K562 (cell line): ENCODE measurements at regions not wholly inside any gene's neighbourhood (a gene's known extent, or its start where the extent isn't known, plus 50 kb on each side); places are given as distances from the start of the nearest gene placed in this dataset.
A peak's percentile ranks its signal among the peaks of the same experiment; 100 is the strongest.

Source experiments
- ATAC-seq: fragments of 200-7000 bp; cut with Tn5 transposase; 3 replicates; pipeline ENCODE4 v1.9.1; 2020; ENCODE audit warnings: moderate library complexity
- BruUV-seq: library from RNA; stranded (reverse); fragments of 400-500 nt; replicated peaks from 2 replicates; lab custom pipeline; 2021; lab: Mats Ljungman, UMichigan
- CTCF ChIA-PET: fragments of 300-600 bp; formaldehyde crosslinking; extraction: SDS; loops from one replicate; lab custom pipeline; 2021; ENCODE audit warnings: low intra/inter-chr PET ratio; lab: Yijun Ruan, JAX
- POLR2A ChIA-PET: fragments of 300-600, 350-650 bp; sonication (Branson Sonifier 250); formaldehyde crosslinking; extraction: SDS; loops from one replicate; lab custom pipeline; 2021; ENCODE audit warnings: antibody characterized with exemption, inconsistent platforms; lab: Yijun Ruan, JAX
- DNase-seq, 4 experiments: peaks; one replicate each; pipeline versions ENCODE4 v3.0.0 to v3.0.0-alpha.2; 2011 to 2018; ENCODE audit warnings: low spot score in 3 of 4, mixed read lengths in 3 of 4; ENCODE audit errors: extremely low read depth in 1 of 4
- FAIRE-seq: peaks from 2 replicates; lab custom pipeline; 2011; peaks lifted over from hg19 to GRCh38; lab: Jason Lieb, UNC
- H2AFZ ChIP-seq: 2 replicates; pipeline ENCODE4 v1.6.0; 2011; ENCODE audit warnings: low read depth, low read length, control low read depth, inconsistent platforms
- H3K27ac ChIP-seq: fragments of 200-600 bp; 3 replicates; pipeline ENCODE4 v1.8.0; 2011; ENCODE audit warnings: low read depth, mild to moderate bottlenecking, control low read depth, inconsistent platforms, low read length, moderate library complexity, mixed read lengths; ENCODE audit errors: extremely low read depth
- H3K27me3 ChIP-seq, 2 experiments: fragments of 300-600 bp in 1 of 2; 2 replicates in 1 of 2; 3 replicates in 1 of 2; pipeline versions ENCODE4 v1.6.0 to v1.8.0; 2011; ENCODE audit warnings: inconsistent platforms in 2 of 2, low read length in 2 of 2, mild to moderate bottlenecking in 1 of 2, mixed read lengths in 1 of 2, moderate library complexity in 1 of 2; ENCODE audit not compliant: control insufficient read depth in 2 of 2, insufficient read depth in 2 of 2
- H3K36me3 ChIP-seq: fragments of 300-600 bp; 3 replicates; pipeline ENCODE4 v1.8.0; 2011; ENCODE audit warnings: mild to moderate bottlenecking, low read length, inconsistent platforms; ENCODE audit not compliant: control insufficient read depth, insufficient read depth
- H3K4me1 ChIP-seq, 2 experiments: fragments of 200-600 bp in 1 of 2; replicated peaks in 1 of 2; 2 replicates in 1 of 2; 3 replicates in 1 of 2; pipeline versions ENCODE4 v1.5.1 to v1.8.0; 2011; ENCODE audit warnings: inconsistent platforms in 2 of 2, low read length in 2 of 2, mild to moderate bottlenecking in 1 of 2, mixed read lengths in 1 of 2, moderate library complexity in 1 of 2; ENCODE audit not compliant: control insufficient read depth in 2 of 2, insufficient read depth in 2 of 2
- H3K4me2 ChIP-seq: 2 replicates; pipeline ENCODE4 v1.6.1; 2011; ENCODE audit warnings: low read length, control low read depth, inconsistent platforms, mixed read lengths; ENCODE audit not compliant: insufficient read depth
- H3K4me3 ChIP-seq: fragments of 200-600 bp; sonication (generic), shearing (Covaris generic); 2 replicates; pipeline ENCODE4 v1.5.1; 2016; ENCODE audit warnings: control low read depth, inconsistent platforms
- H3K79me2 ChIP-seq: fragments of 200-600 bp; 3 replicates; pipeline ENCODE4 v1.8.0; 2011; ENCODE audit warnings: low read length, inconsistent platforms; ENCODE audit not compliant: control insufficient read depth, insufficient read depth
- H3K9ac ChIP-seq, 2 experiments: 2 replicates each; pipeline versions ENCODE4 v1.6.0 to v1.6.1; 2011; ENCODE audit warnings: low read depth in 2 of 2, low read length in 2 of 2, control low read depth in 1 of 2, inconsistent platforms in 1 of 2, mild to moderate bottlenecking in 1 of 2, mixed read lengths in 1 of 2; ENCODE audit not compliant: insufficient read depth in 1 of 2
- H3K9me1 ChIP-seq: one replicate; pipeline ENCODE4 v1.6.0; 2011; ENCODE audit warnings: inconsistent platforms, mild to moderate bottlenecking, low read length, moderate library complexity; ENCODE audit not compliant: control insufficient read depth, insufficient read depth
- H3K9me3 ChIP-seq: replicated peaks from 2 replicates; pipeline ENCODE4 v1.5.1; 2011; ENCODE audit warnings: low read depth, low read length, inconsistent platforms; ENCODE audit not compliant: control insufficient read depth, insufficient read depth
- H4K20me1 ChIP-seq: replicated peaks from 2 replicates; pipeline ENCODE4 v1.6.1; 2011; ENCODE audit warnings: low read length, inconsistent platforms, mixed read lengths; ENCODE audit not compliant: control insufficient read depth, insufficient read depth
- ARID1B ChIP-seq: fragments of 450-650 bp; IDR thresholded peaks from 2 replicates; pipeline ENCODE4 v1.6.1; 2016; ENCODE audit warnings: antibody characterized with exemption, mild to moderate bottlenecking, inconsistent platforms
- CC2D1A ChIP-seq: fragments of 450-650 bp; IDR thresholded peaks from 2 replicates; pipeline ENCODE4 v1.6.1; 2017; ENCODE audit warnings: mild to moderate bottlenecking
- DPF2 ChIP-seq: fragments of 450-650 bp; IDR thresholded peaks from 2 replicates; pipeline ENCODE4 v1.6.1; 2016
- ELF2 ChIP-seq: fragments of 250-450 bp; sonication (Bioruptor Pico); IDR thresholded peaks from 2 replicates; pipeline ENCODE4 v1.5.0; 2021; ENCODE audit warnings: mild to moderate bottlenecking
- GABPA ChIP-seq: fragments of 200-800 bp; sonication (Bioruptor generic); conservative IDR thresholded peaks from 2 replicates; pipeline ENCODE4 v1.6.1; 2016; ENCODE audit warnings: low read depth, missing genetic modification characterization, missing compliant biosample characterization
- NCOR1 ChIP-seq: fragments of 450-650 bp; IDR thresholded peaks from 2 replicates; pipeline ENCODE4 v1.6.1; 2016; ENCODE audit warnings: mild to moderate bottlenecking, moderate library complexity
- NFE2 ChIP-seq: IDR thresholded peaks from 2 replicates; pipeline ENCODE4 v1.6.1; 2014; ENCODE audit warnings: antibody characterized with exemption, low read depth
- POU5F1 ChIP-seq: fragments of 150-350 bp; IDR thresholded peaks from 2 replicates; pipeline ENCODE4 v1.6.1; 2014; ENCODE audit warnings: borderline replicate concordance, low read length, low read depth, mild to moderate bottlenecking; ENCODE audit not compliant: partially characterized antibody
- SIRT6 ChIP-seq: IDR thresholded peaks from one replicate; pipeline ENCODE4 v1.6.1; 2012; ENCODE audit warnings: low read depth, mild to moderate bottlenecking, control low read depth, inconsistent platforms, low read length, moderate library complexity
- SUPT5H ChIP-seq: fragments of 450-650 bp; IDR thresholded peaks from 2 replicates; pipeline ENCODE4 v1.6.1; 2016
- TEAD4 ChIP-seq, 2 experiments: sonication (generic) in 1 of 2; formaldehyde crosslinking in 1 of 2; IDR thresholded peaks; 2 replicates each; pipeline versions ENCODE4 v1.6.1 to v1.8.0; 2012 to 2022; ENCODE audit warnings: borderline replicate concordance in 1 of 2, inconsistent platforms in 1 of 2, low read length in 1 of 2, mild to moderate bottlenecking in 1 of 2, missing genetic modification reagents in 1 of 2
- ZNF347 ChIP-seq: fragments of 450-650 bp; formaldehyde crosslinking; IDR thresholded peaks from 2 replicates; pipeline ENCODE4 v1.4.0; 2020; ENCODE audit warnings: low read depth, mild to moderate bottlenecking, moderate library complexity
- WGBS: fragments of 100-300 bp; shearing (Covaris generic); methylation state at CpG from one replicate; pipeline ENCODE4 v1.1.6; 2016; ENCODE audit warnings: low coverage, mixed read lengths; ENCODE audit not compliant: insufficient coverage; ENCODE audit errors: missing lambda C conversion rate; 5-methylcytosine and 5-hydroxymethylcytosine counted together
- in situ Hi-C: fragments of 300-500 bp; cut with MboI; formaldehyde crosslinking; loops from 4 replicates; pipeline ENCODE4 v1.15.0; 2018; ENCODE audit warnings: inconsistent platforms, mixed read lengths
- intact Hi-C: fragments of 100-400 bp; cut with micrococcal nuclease; formaldehyde crosslinking; loops from 2 replicates; pipeline ENCODE4 v1.14.2; 2022
- TF ChIP-seq, protein P1 (sequence below), 2 experiments: fragments of 200-800 bp in 1 of 2; sonication (Bioruptor generic) in 1 of 2; sonication (generic) in 1 of 2; formaldehyde crosslinking in 1 of 2; IDR thresholded peaks in 1 of 2; conservative IDR thresholded peaks in 1 of 2; 2 replicates each; pipeline versions ENCODE4 v1.5.0 to v1.6.1; 2016 to 2020; ENCODE audit warnings: missing compliant biosample characterization in 1 of 2, missing genetic modification characterization in 1 of 2, missing genetic modification reagents in 1 of 2
- TF ChIP-seq, protein P2 (sequence below), 2 experiments: fragments of 450-650 bp in 1 of 2; sonication (generic) in 1 of 2; formaldehyde crosslinking in 1 of 2; IDR thresholded peaks in 1 of 2; conservative IDR thresholded peaks in 1 of 2; 2 replicates each; pipeline versions ENCODE4 v1.6.1 to v1.8.1; 2016 to 2023; ENCODE audit warnings: mild to moderate bottlenecking in 2 of 2, moderate library complexity in 2 of 2, inconsistent platforms in 1 of 2, missing genetic modification reagents in 1 of 2
- TF ChIP-seq, protein P3 (sequence below), 2 experiments: IDR thresholded peaks; 2 replicates each; pipeline ENCODE4 v1.6.1; 2011; ENCODE audit warnings: borderline replicate concordance in 1 of 2, control low read depth in 1 of 2, low read depth in 1 of 2, low read length in 1 of 2, mild to moderate bottlenecking in 1 of 2, mixed read lengths in 1 of 2, moderate library complexity in 1 of 2; ENCODE audit not compliant: insufficient read depth in 1 of 2, insufficient read length in 1 of 2, poor library complexity in 1 of 2, severe bottlenecking in 1 of 2; ENCODE audit errors: extremely low read depth in 1 of 2

- CTCF ChIA-PET: no interaction called here
- in situ Hi-C loops: no loop called here
- Histone ChIP-seq H3K27me3 (no peaks in the 10 kb centered on the region), H3K9ac (no peak overlapping the region), H3K27ac (no peak overlapping the region), H2AFZ (no peak overlapping the region), H3K4me2 (peak overlapping the region; percentile 10; the same call in 1 of the 2 replicates), H3K4me1 (peaks cover 0 to 3% of the 10 kb centered on the region in 2 experiments; a peak in 2 of 5 replicates), H4K20me1 (no peaks in the 10 kb centered on the region), H3K79me2 (no peaks in the 10 kb centered on the region), H3K4me3 (no peak overlapping the region), H3K36me3 (no peaks in the 10 kb centered on the region), H3K9me3 (no peaks in the 10 kb centered on the region), H3K9me1 (no peaks in the 10 kb centered on the region)
- intact Hi-C loops: no loop called here
- POLR2A ChIA-PET: no interaction called here
- ATAC-seq (peak; percentile 64; the same call in 2 of the 3 replicates), FAIRE-seq (no peak), DNase-seq (peak; percentile 13 to 67 (median 32))
- 2% methylated on average over 4 of the region's 4 CpGs for WGBS
- no TSS peak for BruUV-seq
- TF ChIP-seq, protein P1, sequence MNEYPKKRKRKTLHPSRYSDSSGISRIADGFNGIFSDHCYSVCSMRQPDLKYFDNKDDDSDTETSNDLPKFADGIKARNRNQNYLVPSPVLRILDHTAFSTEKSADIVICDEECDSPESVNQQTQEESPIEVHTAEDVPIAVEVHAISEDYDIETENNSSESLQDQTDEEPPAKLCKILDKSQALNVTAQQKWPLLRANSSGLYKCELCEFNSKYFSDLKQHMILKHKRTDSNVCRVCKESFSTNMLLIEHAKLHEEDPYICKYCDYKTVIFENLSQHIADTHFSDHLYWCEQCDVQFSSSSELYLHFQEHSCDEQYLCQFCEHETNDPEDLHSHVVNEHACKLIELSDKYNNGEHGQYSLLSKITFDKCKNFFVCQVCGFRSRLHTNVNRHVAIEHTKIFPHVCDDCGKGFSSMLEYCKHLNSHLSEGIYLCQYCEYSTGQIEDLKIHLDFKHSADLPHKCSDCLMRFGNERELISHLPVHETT (CRISPR knock-in tag; conservative IDR thresholded peaks at IDR 0.05 in 1 of 2, IDR thresholded peaks at IDR 0.05 in 1 of 2): 0 out of 4 replicates have a peak, but pooled peaks of 1 of the 2 experiments have one; percentile 19
- TF ChIP-seq DPF2 (peak; percentile 70), GABPA (tag) (no peak), CC2D1A (no peak), TEAD4 (IDR thresholded peaks at IDR 0.05; ENCODE audit: low read length) (peak; percentile 49; the same call in 1 of the 2 replicates), TEAD4 (CRISPR knock-in tag; IDR thresholded peaks at IDR 0.05; ENCODE audit: borderline replicate concordance) (no peak), POU5F1 (no peak), ARID1B (peak; percentile 77), ELF2 (CRISPR knock-in tag) (no peak), ZNF347 (no peak), NCOR1 (peak; percentile 52; the same call in 1 of the 2 replicates), NFE2 (no peak), SUPT5H (no peak), SIRT6 (no peak)
- TF ChIP-seq, protein P2, sequence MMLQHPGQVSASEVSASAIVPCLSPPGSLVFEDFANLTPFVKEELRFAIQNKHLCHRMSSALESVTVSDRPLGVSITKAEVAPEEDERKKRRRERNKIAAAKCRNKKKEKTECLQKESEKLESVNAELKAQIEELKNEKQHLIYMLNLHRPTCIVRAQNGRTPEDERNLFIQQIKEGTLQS (IDR thresholded peaks at IDR 0.05): peak; percentile 28; the same call in 1 of the 2 replicates
- TF ChIP-seq, protein P2 (CRISPR knock-in tag; conservative IDR thresholded peaks at IDR 0.05): no peak
- TF ChIP-seq, protein P3, sequence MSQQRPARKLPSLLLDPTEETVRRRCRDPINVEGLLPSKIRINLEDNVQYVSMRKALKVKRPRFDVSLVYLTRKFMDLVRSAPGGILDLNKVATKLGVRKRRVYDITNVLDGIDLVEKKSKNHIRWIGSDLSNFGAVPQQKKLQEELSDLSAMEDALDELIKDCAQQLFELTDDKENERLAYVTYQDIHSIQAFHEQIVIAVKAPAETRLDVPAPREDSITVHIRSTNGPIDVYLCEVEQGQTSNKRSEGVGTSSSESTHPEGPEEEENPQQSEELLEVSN (IDR thresholded peaks at IDR 0.05; ENCODE audit: borderline replicate concordance in 1 of 2, extremely low read depth in 1 of 2, insufficient read depth in 1 of 2, insufficient read length in 1 of 2, low read depth in 1 of 2, low read length in 1 of 2, poor library complexity in 1 of 2, severe bottlenecking in 1 of 2): no peak
These were observed 135.8 kb upstream of the SPON1 start for GRCh38 chr11:13826505-13827278.
